MM.1S (cell line): ENCODE measurements at regions not wholly inside any gene's neighbourhood (a gene's known extent, or its start where the extent isn't known, plus 50 kb on each side); places are given as distances from the start of the nearest gene placed in this dataset.
"Not testable (repeated sequence)": the region's sequence is repeated elsewhere in the genome, so short reads cannot be mapped to it uniquely, and the experiment has no call there.

Source experiments
- DNase-seq: peaks from one replicate; pipeline ENCODE4 v3.0.0-alpha.2; 2015
- H2AFZ ChIP-seq: fragments of 300-600 bp; sonication (generic); 2 replicates; pipeline ENCODE4 v1.6.0; 2016; ENCODE audit warnings: antibody characterized with exemption, low read length
- H3F3A ChIP-seq: fragments of 300-600 bp; sonication (generic); 2 replicates; pipeline ENCODE4 v1.6.1; 2016; ENCODE audit warnings: mild to moderate bottlenecking, antibody characterized with exemption, low read length, moderate library complexity, mixed read lengths; ENCODE audit not compliant: insufficient read depth
- H3K27ac ChIP-seq: fragments of 300-600 bp; sonication (generic); 2 replicates; pipeline ENCODE4 v1.5.1; 2016; ENCODE audit warnings: mild to moderate bottlenecking, low read length
- H3K27me3 ChIP-seq: fragments of 300-600 bp; sonication (generic); replicated peaks from 2 replicates; pipeline ENCODE4 v1.6.0; 2016; ENCODE audit warnings: low read length; ENCODE audit not compliant: insufficient read depth
- H3K36me3 ChIP-seq: fragments of 300-600 bp; sonication (generic); replicated peaks from 2 replicates; pipeline ENCODE4 v1.6.1; 2016; ENCODE audit warnings: mild to moderate bottlenecking, low read length, mixed read lengths; ENCODE audit not compliant: insufficient read depth
- H3K4me1 ChIP-seq: fragments of 300-600 bp; sonication (generic); 2 replicates; pipeline ENCODE4 v1.6.1; 2016; ENCODE audit warnings: low read length, mixed read lengths
- H3K4me2 ChIP-seq: fragments of 300-600 bp; sonication (generic); 2 replicates; pipeline ENCODE4 v1.6.0; 2016; ENCODE audit warnings: low read depth, low read length
- H3K4me3 ChIP-seq: fragments of 300-600 bp; sonication (generic); 2 replicates; pipeline ENCODE4 v1.5.1; 2016; ENCODE audit warnings: low read length, mixed read lengths
- H3K79me2 ChIP-seq: fragments of 300-600 bp; sonication (generic); 2 replicates; pipeline ENCODE4 v1.6.1; 2016; ENCODE audit warnings: mixed run types, low read length, mixed read lengths
- H3K9ac ChIP-seq: fragments of 300-600 bp; sonication (generic); 2 replicates; pipeline ENCODE4 v1.6.1; 2016; ENCODE audit warnings: low read length, mixed read lengths
- H3K9me2 ChIP-seq: fragments of 300-600 bp; sonication (generic); replicated peaks from 2 replicates; pipeline ENCODE4 v1.6.1; 2016; ENCODE audit warnings: mild to moderate bottlenecking, low read length, mixed read lengths; ENCODE audit not compliant: insufficient read depth
- H3K9me3 ChIP-seq: fragments of 300-600 bp; sonication (generic); replicated peaks from 2 replicates; pipeline ENCODE4 v1.6.1; 2016; ENCODE audit warnings: mild to moderate bottlenecking, low read length, mixed read lengths; ENCODE audit not compliant: insufficient read depth
- H4K20me1 ChIP-seq: fragments of 300-600 bp; sonication (generic); 2 replicates; pipeline ENCODE4 v1.6.1; 2016; ENCODE audit warnings: mild to moderate bottlenecking, low read length, moderate library complexity, mixed read lengths; ENCODE audit not compliant: insufficient read depth
- EZH2 ChIP-seq: fragments of 300-600 bp; sonication (generic); optimal IDR thresholded peaks from 2 replicates; pipeline ENCODE3; 2017; ENCODE audit warnings: low read depth, mild to moderate bottlenecking, antibody characterized with exemption, low read length, mixed read lengths
- EZH2phosphoT487 ChIP-seq: fragments of 300-600 bp; sonication (generic); IDR thresholded peaks from 2 replicates; pipeline ENCODE4 v1.6.1; 2018; ENCODE audit warnings: antibody characterized with exemption, low read length
- TF ChIP-seq, protein P1 (sequence below): fragments of 300-600 bp; sonication (generic); IDR thresholded peaks from 2 replicates; pipeline ENCODE4 v1.5.1; 2016; ENCODE audit warnings: antibody characterized with exemption, low read length, mixed read lengths

DNA sequence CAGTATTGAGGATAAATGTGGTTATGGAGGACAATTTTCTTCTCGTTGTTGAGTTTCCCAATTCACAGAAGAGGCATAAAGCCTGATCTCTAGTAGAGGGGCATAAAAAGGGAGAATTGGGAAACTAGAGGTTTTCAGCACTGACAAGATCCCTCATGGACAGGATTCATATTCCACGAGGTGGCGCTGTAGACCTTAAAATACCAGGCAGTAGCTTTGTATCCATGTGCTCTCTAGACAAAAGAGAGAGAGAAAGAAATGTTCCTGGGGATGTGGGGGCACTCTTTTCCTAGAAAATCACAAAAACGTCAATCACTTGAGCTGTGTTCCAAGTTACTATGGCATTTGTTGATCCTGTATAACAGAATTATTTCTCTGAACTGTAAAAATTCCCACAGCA, 128.3 kb downstream of the MAGEE1 start:
- Histone ChIP-seq H3K9me3 (no peaks in the 10 kb centered on the region), H3K79me2 (no peaks in the 10 kb centered on the region), H3K4me2 (no peak overlapping the region), H2AFZ (no peak overlapping the region), H4K20me1 (no peaks in the 10 kb centered on the region), H3F3A (no peaks in the 10 kb centered on the region), H3K9ac (no peak overlapping the region), H3K27ac (no peak overlapping the region), H3K4me3 (no peak overlapping the region), H3K27me3 (no peaks in the 10 kb centered on the region), H3K9me2 (no peaks in the 10 kb centered on the region), H3K36me3 (no peaks in the 10 kb centered on the region), H3K4me1 (no peaks in the 10 kb centered on the region)
- no peak for TF ChIP-seq EZH2phosphoT487
- TF ChIP-seq, protein P1, sequence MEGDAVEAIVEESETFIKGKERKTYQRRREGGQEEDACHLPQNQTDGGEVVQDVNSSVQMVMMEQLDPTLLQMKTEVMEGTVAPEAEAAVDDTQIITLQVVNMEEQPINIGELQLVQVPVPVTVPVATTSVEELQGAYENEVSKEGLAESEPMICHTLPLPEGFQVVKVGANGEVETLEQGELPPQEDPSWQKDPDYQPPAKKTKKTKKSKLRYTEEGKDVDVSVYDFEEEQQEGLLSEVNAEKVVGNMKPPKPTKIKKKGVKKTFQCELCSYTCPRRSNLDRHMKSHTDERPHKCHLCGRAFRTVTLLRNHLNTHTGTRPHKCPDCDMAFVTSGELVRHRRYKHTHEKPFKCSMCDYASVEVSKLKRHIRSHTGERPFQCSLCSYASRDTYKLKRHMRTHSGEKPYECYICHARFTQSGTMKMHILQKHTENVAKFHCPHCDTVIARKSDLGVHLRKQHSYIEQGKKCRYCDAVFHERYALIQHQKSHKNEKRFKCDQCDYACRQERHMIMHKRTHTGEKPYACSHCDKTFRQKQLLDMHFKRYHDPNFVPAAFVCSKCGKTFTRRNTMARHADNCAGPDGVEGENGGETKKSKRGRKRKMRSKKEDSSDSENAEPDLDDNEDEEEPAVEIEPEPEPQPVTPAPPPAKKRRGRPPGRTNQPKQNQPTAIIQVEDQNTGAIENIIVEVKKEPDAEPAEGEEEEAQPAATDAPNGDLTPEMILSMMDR = peak; percentile 52
- DNase-seq = peak; percentile 73

DNA sequence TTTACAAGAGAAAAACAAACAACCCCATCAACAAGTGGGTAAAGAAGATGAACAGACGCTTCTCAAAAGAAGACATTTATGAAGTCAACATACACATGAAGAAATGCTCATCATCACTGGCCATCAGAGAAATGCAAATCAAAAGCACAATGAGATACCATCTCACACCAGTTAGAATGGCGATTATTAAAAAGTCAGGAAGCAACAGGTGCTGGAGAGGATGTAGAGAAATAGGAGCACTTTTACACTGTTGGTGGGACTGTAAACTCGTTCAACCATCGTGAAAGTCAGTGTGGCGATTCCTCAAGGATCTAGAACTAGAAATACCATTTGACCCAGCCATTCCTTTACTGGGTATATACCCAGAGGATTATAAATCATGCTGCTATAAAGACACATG, 137.3 kb downstream of the MAGEE1 start:
- not testable (repeated sequence) for H2AFZ ChIP-seq, H3K4me3 ChIP-seq, H3K9ac ChIP-seq, H4K20me1 ChIP-seq, H3K9me2 ChIP-seq, H3K4me2 ChIP-seq, H3K36me3 ChIP-seq, H3K27me3 ChIP-seq, DNase-seq, H3K4me1 ChIP-seq, H3K27ac ChIP-seq, H3K79me2 ChIP-seq, H3K9me3 ChIP-seq, H3F3A ChIP-seq

DNA sequence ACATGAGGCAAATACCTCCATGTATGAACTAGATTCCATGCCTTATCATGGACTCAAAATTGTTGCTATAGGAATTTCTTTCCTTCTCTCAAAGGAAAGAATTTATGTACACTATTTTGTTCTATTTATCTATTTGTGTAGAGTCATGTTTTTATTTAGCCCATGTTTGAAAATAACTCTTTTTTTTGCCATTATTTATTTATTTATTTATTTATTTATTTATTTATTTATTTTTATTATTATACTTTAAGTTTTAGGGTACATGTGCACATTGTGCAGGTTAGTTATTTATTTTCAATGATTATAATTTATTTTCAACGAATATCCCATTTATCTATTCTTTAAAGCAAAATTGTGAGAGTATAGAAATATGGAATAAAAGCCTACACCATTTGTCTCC, 177.9 kb downstream of the MAGEE1 start:
- no peaks in the 10 kb centered on the region for H3K36me3 ChIP-seq
- no peak overlapping the region for H3K4me3 ChIP-seq
- H3K9ac ChIP-seq = no peak overlapping the region
- TF ChIP-seq EZH2 (no peak), EZH2phosphoT487 (no peak)
- TF ChIP-seq, protein P1 = no peak
- DNase-seq = no peak
- no peaks in the 10 kb centered on the region for H3K9me3 ChIP-seq
- no peaks in the 10 kb centered on the region for H4K20me1 ChIP-seq
- H3K27me3 ChIP-seq = no peaks in the 10 kb centered on the region
- H3K4me1 ChIP-seq = no peaks in the 10 kb centered on the region
- no peak overlapping the region for H3K27ac ChIP-seq
- no peak overlapping the region for H2AFZ ChIP-seq
- no peak overlapping the region for H3K4me2 ChIP-seq
- H3K9me2 ChIP-seq = no peaks in the 10 kb centered on the region
- H3K79me2 ChIP-seq = no peaks in the 10 kb centered on the region
- no peaks in the 10 kb centered on the region for H3F3A ChIP-seq

DNA sequence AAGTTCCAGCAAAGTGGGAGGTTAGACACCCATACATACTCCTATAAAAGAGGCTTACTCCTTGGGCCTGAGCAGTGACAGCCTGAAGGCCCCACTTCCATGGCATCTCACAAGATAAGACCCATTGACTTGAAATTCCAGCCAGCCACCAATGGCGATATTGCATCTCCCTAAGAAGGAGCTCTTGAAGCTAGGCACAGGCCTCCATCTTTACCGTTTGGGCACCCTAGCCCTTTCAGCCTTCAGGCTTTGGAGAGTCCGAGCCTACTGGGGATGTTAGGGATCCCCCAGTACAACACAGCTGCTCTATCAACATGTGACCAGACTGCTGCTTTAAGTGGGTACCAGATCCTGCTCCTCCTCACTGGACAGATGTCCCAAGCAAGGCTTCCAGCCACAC, 189.5 kb downstream of the MAGEE1 start:
- H3K27ac ChIP-seq = no peak overlapping the region
- H3K27me3 ChIP-seq = no peaks in the 10 kb centered on the region
- DNase-seq = no peak
- H4K20me1 ChIP-seq = no peaks in the 10 kb centered on the region
- no peak overlapping the region for H3K4me3 ChIP-seq
- TF ChIP-seq, protein P1 = no peak
- no peak for TF ChIP-seq EZH2phosphoT487
- no peak for TF ChIP-seq EZH2
- no peaks in the 10 kb centered on the region for H3K4me1 ChIP-seq
- no peak overlapping the region for H2AFZ ChIP-seq
- no peaks in the 10 kb centered on the region for H3F3A ChIP-seq
- no peak overlapping the region for H3K4me2 ChIP-seq
- no peaks in the 10 kb centered on the region for H3K79me2 ChIP-seq
- no peak overlapping the region for H3K9ac ChIP-seq
- H3K9me2 ChIP-seq = no peaks in the 10 kb centered on the region
- H3K9me3 ChIP-seq = no peaks in the 10 kb centered on the region
- H3K36me3 ChIP-seq = no peaks in the 10 kb centered on the region
